ENCODE measurements at regions not wholly inside any gene's neighbourhood (a gene's known extent, or its start where the extent isn't known, plus 50 kb on each side); places are given as distances from the start of the nearest gene placed in this dataset.

GRCh38 chr2:108133457-108133856 lies 106.3 kb upstream of the SULT1C3 start:
- Histone ChIP-seq H3K27me3 (no peaks in the 10 kb centered on the region), H3K9me3 (no peaks in the 10 kb centered on the region), H3K4me3 (no peak overlapping the region), H3K4me1 (no peaks in the 10 kb centered on the region), H3K36me3 (no peaks in the 10 kb centered on the region), H3K27ac (no peak overlapping the region)
- no peak for DNase-seq (ENCODE audit: low spot score in 2 of 2)
- TF ChIP-seq CTCF (IDR thresholded peaks at IDR 0.05) = no peak
- no peak for TF ChIP-seq POLR2AphosphoS5 (IDR thresholded peaks at IDR 0.05)
- no peak for TF ChIP-seq EP300 (IDR thresholded peaks at IDR 0.05)
- no peak for TF ChIP-seq POLR2A (IDR thresholded peaks at IDR 0.05)
- WGBS = 91% methylated on average over 2 of the region's 2 CpGs

- no peak for TF ChIP-seq POLR2AphosphoS5 (IDR thresholded peaks at IDR 0.05)
- no peak for TF ChIP-seq EP300 (IDR thresholded peaks at IDR 0.05)
- no peak for TF ChIP-seq POLR2A (IDR thresholded peaks at IDR 0.05)
- TF ChIP-seq CTCF (IDR thresholded peaks at IDR 0.05) = no peak
- Histone ChIP-seq H3K27me3 (no peaks in the 10 kb centered on the region), H3K4me3 (no peak overlapping the region), H3K9me3 (no peaks in the 10 kb centered on the region), H3K27ac (no peak overlapping the region), H3K36me3 (no peaks in the 10 kb centered on the region), H3K4me1 (no peaks in the 10 kb centered on the region)
- WGBS = 25% methylated on average over 2 of the region's 2 CpGs
- DNase-seq (ENCODE audit: low spot score in 2 of 2) = no peak
These were observed 100.2 kb upstream of the SULT1C3 start for GRCh38 chr2:108139521-108139920.

GRCh38 chr2:108145557-108146326 lies 94.0 kb upstream of the SULT1C3 start:
- TF ChIP-seq CTCF (IDR thresholded peaks at IDR 0.05) (no peak), EP300 (IDR thresholded peaks at IDR 0.05) (no peak), POLR2A (IDR thresholded peaks at IDR 0.05) (no peak), POLR2AphosphoS5 (IDR thresholded peaks at IDR 0.05) (no peak)
- no peak for DNase-seq (ENCODE audit: low spot score in 2 of 2)
- Histone ChIP-seq H3K4me1 (no peaks in the 10 kb centered on the region), H3K27ac (no peak overlapping the region), H3K36me3 (no peaks in the 10 kb centered on the region), H3K27me3 (no peaks in the 10 kb centered on the region), H3K4me3 (no peak overlapping the region), H3K9me3 (no peaks in the 10 kb centered on the region)
- 22% methylated on average over 2 of the region's 2 CpGs for WGBS

- H3K4me1 ChIP-seq = no peaks in the 10 kb centered on the region
- no peaks in the 10 kb centered on the region for H3K27me3 ChIP-seq
- H3K9me3 ChIP-seq = no peaks in the 10 kb centered on the region
- 80% methylated on average over 6 of the region's 6 CpGs for WGBS
- H3K4me3 ChIP-seq = no peak overlapping the region
- DNase-seq (ENCODE audit: low spot score in 2 of 2) = no peak
- H3K27ac ChIP-seq = no peak overlapping the region
- no peaks in the 10 kb centered on the region for H3K36me3 ChIP-seq
- TF ChIP-seq POLR2AphosphoS5 (IDR thresholded peaks at IDR 0.05) = no peak
- TF ChIP-seq EP300 (IDR thresholded peaks at IDR 0.05) = no peak
These were observed 91.2 kb upstream of the SULT1C3 start for GRCh38 chr2:108148555-108148954.

GRCh38 chr2:108154366-108155061 lies 85.3 kb upstream of the SULT1C3 start:
- TF ChIP-seq POLR2AphosphoS5 (IDR thresholded peaks at IDR 0.05) (no peak), CTCF (IDR thresholded peaks at IDR 0.05) (no peak), POLR2A (IDR thresholded peaks at IDR 0.05) (no peak), EP300 (IDR thresholded peaks at IDR 0.05) (no peak)
- Histone ChIP-seq H3K36me3 (no peaks in the 10 kb centered on the region), H3K4me3 (no peak overlapping the region), H3K27me3 (no peaks in the 10 kb centered on the region), H3K4me1 (no peaks in the 10 kb centered on the region), H3K27ac (no peak overlapping the region), H3K9me3 (no peaks in the 10 kb centered on the region)
- DNase-seq (ENCODE audit: low spot score in 2 of 2) = no peak
- WGBS = 71% methylated on average over 6 of the region's 6 CpGs
